Loucy (cell line): ENCODE measurements at regions not wholly inside any gene's neighbourhood (a gene's known extent, or its start where the extent isn't known, plus 50 kb on each side); places are given as distances from the start of the nearest gene placed in this dataset.

ENCODE experiments used
- H2AFZ ChIP-seq: fragments of 200-600 bp; sonication (generic); 2 replicates; pipeline ENCODE4 v1.6.0; 2016; ENCODE audit warnings: antibody characterized with exemption, mild to moderate bottlenecking, low read length, moderate library complexity
- H3F3A ChIP-seq: fragments of 200-600 bp; 2 replicates; pipeline ENCODE4 v1.6.0; 2016; ENCODE audit warnings: antibody characterized with exemption, low read depth, mild to moderate bottlenecking
- H3K27me3 ChIP-seq: fragments of 200-600 bp; sonication (generic); 2 replicates; pipeline ENCODE4 v1.6.1; 2014; ENCODE audit warnings: low read length, mild to moderate bottlenecking; ENCODE audit not compliant: insufficient read depth, poor library complexity, severe bottlenecking
- H3K36me3 ChIP-seq: fragments of 200-600 bp; sonication (generic); 2 replicates; pipeline ENCODE4 v1.6.1; 2016; ENCODE audit warnings: low read length; ENCODE audit not compliant: insufficient read depth
- H3K4me1 ChIP-seq: fragments of 200-600 bp; sonication (generic); 2 replicates; pipeline ENCODE4 v1.5.1; 2014; ENCODE audit warnings: low read length, mild to moderate bottlenecking; ENCODE audit not compliant: insufficient read depth, poor library complexity, severe bottlenecking
- H3K4me2 ChIP-seq: fragments of 200-600 bp; sonication (generic); 2 replicates; pipeline ENCODE4 v1.6.0; 2014; ENCODE audit warnings: antibody characterized with exemption, low read length, low read depth, mild to moderate bottlenecking; ENCODE audit not compliant: poor library complexity, severe bottlenecking
- H3K4me3 ChIP-seq: fragments of 200-600 bp; sonication (generic); 2 replicates; pipeline ENCODE4 v1.5.1; 2014; ENCODE audit warnings: low read length, mild to moderate bottlenecking, mixed read lengths; ENCODE audit not compliant: poor library complexity, severe bottlenecking
- H3K79me2 ChIP-seq: fragments of 200-600 bp; sonication (generic); 2 replicates; pipeline ENCODE4 v1.6.1; 2014; ENCODE audit warnings: low read length; ENCODE audit not compliant: insufficient read depth
- H3K9ac ChIP-seq: fragments of 200-600 bp; sonication (generic); 2 replicates; pipeline ENCODE4 v1.6.0; 2014; ENCODE audit warnings: mild to moderate bottlenecking, low read depth, low read length, moderate library complexity; ENCODE audit not compliant: poor library complexity, severe bottlenecking
- H3K9me2 ChIP-seq: fragments of 200-600 bp; sonication (generic); replicated peaks from 2 replicates; pipeline ENCODE4 v1.6.1; 2016; ENCODE audit warnings: low read depth, low read length, mixed read lengths
- H3K9me3 ChIP-seq: fragments of 200-600 bp; sonication (generic); 2 replicates; pipeline ENCODE4 v1.6.1; 2014; ENCODE audit warnings: mild to moderate bottlenecking, antibody characterized with exemption, low read length, low read depth; ENCODE audit not compliant: insufficient read depth
- H4K20me1 ChIP-seq: fragments of 200-600 bp; sonication (generic); 2 replicates; pipeline ENCODE4 v1.6.0; 2014; ENCODE audit warnings: antibody characterized with exemption, low read length, mild to moderate bottlenecking; ENCODE audit not compliant: insufficient read depth, poor library complexity, severe bottlenecking
- CTCF ChIP-seq: fragments of 200-600 bp; sonication (generic); conservative IDR thresholded peaks from 2 replicates; pipeline ENCODE4 v1.5.1; 2014; ENCODE audit warnings: mild to moderate bottlenecking, antibody characterized with exemption, low read length
- EZH2phosphoT487 ChIP-seq: fragments of 200-600 bp; IDR thresholded peaks from 2 replicates; pipeline ENCODE4 v1.6.1; 2018; ENCODE audit warnings: antibody characterized with exemption, mild to moderate bottlenecking, moderate library complexity, borderline replicate concordance

GRCh38 chr1:189764391-189765320 is 713.0 kb downstream of the BRINP3 start:
- H2AFZ ChIP-seq: no peak overlapping the region
- H3K4me2 ChIP-seq: no peak overlapping the region
- no peaks in the 10 kb centered on the region for H3K9me3 ChIP-seq
- H3K36me3 ChIP-seq: no peaks in the 10 kb centered on the region
- no peak overlapping the region for H3K4me3 ChIP-seq
- no peaks in the 10 kb centered on the region for H3K9me2 ChIP-seq
- no peaks in the 10 kb centered on the region for H3K79me2 ChIP-seq
- no peaks in the 10 kb centered on the region for H3K4me1 ChIP-seq
- no peaks in the 10 kb centered on the region for H3F3A ChIP-seq
- TF ChIP-seq CTCF (no peak), EZH2phosphoT487 (no peak)
- no peak overlapping the region for H3K9ac ChIP-seq
- no peaks in the 10 kb centered on the region for H3K27me3 ChIP-seq
- H4K20me1 ChIP-seq: no peaks in the 10 kb centered on the region

GRCh38 chr1:189769448-189769847 is 708.2 kb downstream of the BRINP3 start:
- Histone ChIP-seq H3K4me3 (no peak overlapping the region), H3K4me1 (no peaks in the 10 kb centered on the region), H4K20me1 (no peaks in the 10 kb centered on the region), H3K9me3 (no peaks in the 10 kb centered on the region), H2AFZ (no peak overlapping the region), H3K36me3 (no peaks in the 10 kb centered on the region), H3K9me2 (no peaks in the 10 kb centered on the region), H3F3A (no peaks in the 10 kb centered on the region), H3K27me3 (no peaks in the 10 kb centered on the region), H3K9ac (no peak overlapping the region), H3K79me2 (no peaks in the 10 kb centered on the region), H3K4me2 (no peak overlapping the region)
- TF ChIP-seq CTCF (no peak), EZH2phosphoT487 (no peak)

- no peak overlapping the region for H3K4me2 ChIP-seq
- H3K27me3 ChIP-seq: no peaks in the 10 kb centered on the region
- H3K36me3 ChIP-seq: no peaks in the 10 kb centered on the region
Measured at GRCh38 chr1:189774721-189775287, 702.9 kb downstream of the BRINP3 start.

More at GRCh38 chr1:189774721-189775287, 702.9 kb downstream of the BRINP3 start:
- no peak for TF ChIP-seq CTCF
- no peak for TF ChIP-seq EZH2phosphoT487
- H3K9me3 ChIP-seq: no peaks in the 10 kb centered on the region; the same call in 1 of the 2 replicates
- H3F3A ChIP-seq: no peaks in the 10 kb centered on the region
- H3K4me1 ChIP-seq: no peaks in the 10 kb centered on the region
- H3K9ac ChIP-seq: no peak overlapping the region
- H3K9me2 ChIP-seq: no peaks in the 10 kb centered on the region
- no peaks in the 10 kb centered on the region for H3K79me2 ChIP-seq
- no peak overlapping the region for H3K4me3 ChIP-seq
- no peak overlapping the region for H2AFZ ChIP-seq
- H4K20me1 ChIP-seq: no peaks in the 10 kb centered on the region
